Spleen (tissue), 11 donors: ENCODE measurements at regions not wholly inside any gene's neighbourhood (a gene's known extent, or its start where the extent isn't known, plus 50 kb on each side); places are given as distances from the start of the nearest gene placed in this dataset.

Source experiments
- DNase-seq: peaks from one replicate; pipeline ENCODE4 v3.0.0-alpha.2; 2020
- H3K27ac ChIP-seq, 8 donors: fragments of 200-600 bp; sonication (generic) in 7 of 8; 1 replicate in 4 of 8; 2 replicates in 4 of 8; pipeline versions ENCODE4 v1.5.0 to v1.8.0; 2016 to 2021; ENCODE audit warnings: inconsistent platforms in 4 of 8, mild to moderate bottlenecking in 4 of 8, moderate library complexity in 1 of 8
- H3K27me3 ChIP-seq, 7 donors: fragments of 200-600 bp; sonication (generic) in 6 of 7; replicated peaks in 1 of 7; 1 replicate in 4 of 7; 2 replicates in 3 of 7; pipeline versions ENCODE4 v1.5.0 to v1.8.0; 2016 to 2021; ENCODE audit warnings: inconsistent platforms in 3 of 7, mild to moderate bottlenecking in 1 of 7
- H3K36me3 ChIP-seq, 6 donors: fragments of 200-600 bp; sonication (generic) in 5 of 6; 1 replicate in 4 of 6; 2 replicates in 2 of 6; pipeline versions ENCODE4 v1.5.0 to v1.8.0; 2016 to 2021; ENCODE audit warnings: inconsistent platforms in 2 of 6
- H3K4me1 ChIP-seq, 6 donors: fragments of 200-600 bp; sonication (generic) in 5 of 6; 1 replicate in 3 of 6; 2 replicates in 3 of 6; pipeline versions ENCODE4 v1.5.0 to v1.8.0; 2016 to 2021; ENCODE audit warnings: inconsistent platforms in 3 of 6
- H3K4me3 ChIP-seq, 8 donors: fragments of 200-600 bp; sonication (generic) in 7 of 8; 1 replicate in 4 of 8; 2 replicates in 4 of 8; pipeline versions ENCODE4 v1.5.0 to v1.8.0; 2016 to 2021; ENCODE audit warnings: inconsistent platforms in 4 of 8, mild to moderate bottlenecking in 4 of 8, moderate library complexity in 2 of 8
- H3K9me3 ChIP-seq, 8 donors: fragments of 200-600 bp; sonication (generic) in 7 of 8; 1 replicate in 4 of 8; 2 replicates in 4 of 8; pipeline versions ENCODE4 v1.5.0 to v1.8.0; 2016 to 2021; ENCODE audit warnings: inconsistent platforms in 4 of 8
- CTCF ChIP-seq, 11 experiments: fragments of 200-600 bp in 7 of 11; fragments of 450-650 bp in 4 of 11; sonication (generic) in 4 of 11; IDR thresholded peaks in 8 of 11; conservative IDR thresholded peaks in 3 of 11; 1 replicate in 7 of 11; 2 replicates in 4 of 11; pipeline versions ENCODE4 v1.4.0 to v1.8.0; 2016 to 2021; ENCODE audit warnings: antibody characterized with exemption in 11 of 11, inconsistent platforms in 4 of 11, mild to moderate bottlenecking in 1 of 11
- POLR2A ChIP-seq, 3 donors: fragments of 450-650 bp; IDR thresholded peaks; one replicate each; pipeline ENCODE4 v1.5.1; 2017; ENCODE audit warnings: antibody characterized with exemption in 3 of 3, mild to moderate bottlenecking in 1 of 3
- POLR2AphosphoS5 ChIP-seq, 3 donors: sonication (generic); formaldehyde crosslinking; IDR thresholded peaks; one replicate each; pipeline ENCODE4 v1.5.1; 2017; ENCODE audit warnings: antibody characterized with exemption in 3 of 3
- WGBS, 5 donors: extraction: QIAGEN DNeasy Blood & Tissue Kit in 3 of 5; methylation state at CpG; one replicate each; pipeline versions ENCODE4 v1.1.5 to v1.1.7; 2013 to 2018; 5-methylcytosine and 5-hydroxymethylcytosine counted together
- intact Hi-C: fragments of 100-400 bp; cut with DNase I; formaldehyde crosslinking; loops from one replicate; pipeline ENCODE4 v1.15.0; 2023; ENCODE audit warnings: low total_unique reads
- donor health status: healthy with polysubstance abuse.
- donor health status: DM: no; HTN: no; CAD: no; lungs with moderate emphysema.
- donor health status: DM: no; HTN: no; CAD: no.
- donor health status: Bipolar disorder and iron deficiency.
- donor health status: healthy.
- donor health status: DM: no; HTN: no; CAD: no.
- donor health status: DM: yes; HTN: yes; CAD: no.

- intact Hi-C loops: no loop called here
- no peak for TF ChIP-seq POLR2AphosphoS5 (IDR thresholded peaks at IDR 0.05)
- no peak for TF ChIP-seq POLR2A (IDR thresholded peaks at IDR 0.05)
- no peak for TF ChIP-seq CTCF (IDR thresholded peaks at IDR 0.05 in 8 of 11, conservative IDR thresholded peaks at IDR 0.05 in 3 of 11)
- Histone ChIP-seq H3K9me3 (no peaks in the 10 kb centered on the region), H3K36me3 (no peaks in the 10 kb centered on the region), H3K27me3 (peaks cover 0 to under 1% (median 0%) of the 10 kb centered on the region in 7 donors), H3K27ac (no peak overlapping the region), H3K4me1 (no peaks in the 10 kb centered on the region), H3K4me3 (no peak overlapping the region)
- DNase-seq: no peak
- WGBS, 5 donors: 78 to 92% (median 87%) methylated on average over 7 to 9 of the region's 9 CpGs
Measured at GRCh38 chr2:239669181-239669898, 268.5 kb upstream of the HDAC4 start.

DNA sequence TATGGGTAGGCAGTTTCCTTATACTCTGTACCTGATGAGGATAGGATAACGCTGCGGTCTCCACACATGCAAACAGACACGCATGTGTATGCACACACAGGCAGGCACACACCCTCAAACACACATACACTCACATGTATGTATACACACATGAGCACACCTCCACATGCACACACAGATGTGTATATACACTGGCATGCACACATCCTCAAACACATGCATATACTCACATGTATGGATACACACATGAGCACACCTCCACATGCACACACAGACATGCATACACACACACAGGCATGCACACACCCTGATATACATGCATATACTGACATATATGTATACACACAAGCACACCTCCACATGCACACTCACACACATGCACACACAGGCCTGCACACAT is 267.8 kb upstream of the HDAC4 start:
- Histone ChIP-seq H3K4me3 (no peak overlapping the region), H3K9me3 (no peaks in the 10 kb centered on the region), H3K36me3 (no peaks in the 10 kb centered on the region), H3K27me3 (peaks cover 0 to 8% (median 0%) of the 10 kb centered on the region in 7 donors), H3K27ac (no peak overlapping the region), H3K4me1 (no peaks in the 10 kb centered on the region)
- TF ChIP-seq POLR2A (IDR thresholded peaks at IDR 0.05): no peak
- no peak for TF ChIP-seq CTCF (IDR thresholded peaks at IDR 0.05 in 8 of 11, conservative IDR thresholded peaks at IDR 0.05 in 3 of 11)
- no peak for TF ChIP-seq POLR2AphosphoS5 (IDR thresholded peaks at IDR 0.05)
- intact Hi-C loops: no loop called here
- 90 to 100% (median 98%) methylated on average over 3 of the region's 3 CpGs for WGBS, 5 donors
- DNase-seq: no peak

DNA sequence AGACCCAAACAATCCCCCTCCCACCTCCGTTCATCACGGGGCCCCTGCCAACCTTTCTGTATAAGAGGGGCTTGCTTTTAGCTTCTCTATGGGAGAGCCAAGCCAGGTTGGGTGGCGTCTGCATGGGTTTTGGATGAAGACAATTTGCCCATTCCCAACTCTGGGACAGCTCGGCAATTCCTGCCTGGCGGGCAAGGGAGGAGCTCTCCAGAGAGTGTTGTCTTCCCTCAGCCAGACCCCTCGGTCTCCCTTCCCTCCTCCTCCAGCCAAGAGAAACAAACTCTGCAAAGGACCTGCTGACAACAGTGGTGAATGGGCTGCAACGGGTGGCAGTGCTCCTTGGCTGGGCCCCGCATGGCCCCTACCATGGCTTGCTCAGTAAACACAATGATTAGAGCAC is 267.2 kb upstream of the HDAC4 start:
- intact Hi-C loops: no loop called here
- Histone ChIP-seq H3K4me1 (no peaks in the 10 kb centered on the region), H3K36me3 (no peaks in the 10 kb centered on the region), H3K4me3 (no peak overlapping the region), H3K9me3 (no peaks in the 10 kb centered on the region), H3K27ac (no peak overlapping the region), H3K27me3 (peaks cover 0 to 14% (median 0%) of the 10 kb centered on the region in 7 donors)
- no peak for TF ChIP-seq CTCF (IDR thresholded peaks at IDR 0.05 in 8 of 11, conservative IDR thresholded peaks at IDR 0.05 in 3 of 11)
- no peak for TF ChIP-seq POLR2A (IDR thresholded peaks at IDR 0.05)
- TF ChIP-seq POLR2AphosphoS5 (IDR thresholded peaks at IDR 0.05): no peak
- no peak for DNase-seq
- WGBS, 5 donors: 91 to 93% (median 91%) methylated on average over 6 to 8 of the region's 8 CpGs

DNA sequence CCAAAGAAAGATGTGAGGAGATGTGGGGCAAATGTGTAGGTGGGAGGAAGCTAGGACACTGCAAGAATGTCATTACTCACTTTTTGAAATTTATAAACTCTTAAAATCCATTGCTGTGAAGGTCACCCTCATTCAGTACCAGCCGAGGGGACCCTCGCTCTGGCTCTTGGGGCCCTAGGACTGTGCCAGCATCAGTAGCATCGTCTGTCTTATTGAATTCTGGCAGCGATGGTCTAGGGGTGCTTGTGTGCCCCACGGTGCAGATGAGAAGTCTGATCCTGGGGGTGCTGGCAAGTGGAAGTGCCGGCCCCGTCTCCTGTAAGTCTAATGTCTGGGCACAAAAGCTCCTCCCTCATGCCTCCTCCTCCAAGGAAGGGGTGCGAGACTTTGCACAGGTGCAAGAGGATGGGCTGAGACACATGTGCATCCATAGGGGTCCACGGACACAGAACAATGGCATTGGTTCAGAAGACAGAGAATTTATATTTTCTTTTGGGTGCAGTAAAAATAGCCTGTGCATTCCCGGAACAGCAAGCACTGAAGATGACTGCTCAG is 266.7 kb upstream of the HDAC4 start:
- WGBS, 5 donors: 82 to 92% (median 91%) methylated on average over 10 of the region's 10 CpGs
- H3K36me3 ChIP-seq: no peaks in the 10 kb centered on the region
- TF ChIP-seq CTCF (IDR thresholded peaks at IDR 0.05 in 8 of 11, conservative IDR thresholded peaks at IDR 0.05 in 3 of 11) (no peak), POLR2AphosphoS5 (IDR thresholded peaks at IDR 0.05) (no peak), POLR2A (IDR thresholded peaks at IDR 0.05) (no peak)
- no peaks in the 10 kb centered on the region for H3K9me3 ChIP-seq
- no peaks in the 10 kb centered on the region for H3K4me1 ChIP-seq
- peaks cover 0 to 19% (median 0%) of the 10 kb centered on the region in 7 donors for H3K27me3 ChIP-seq
- H3K27ac ChIP-seq: no peak overlapping the region
- H3K4me3 ChIP-seq: no peak overlapping the region
- DNase-seq: no peak
- intact Hi-C loops: no loop called here
